Lung (tissue), 11 donors: ENCODE measurements at regions not wholly inside any gene's neighbourhood (a gene's known extent, or its start where the extent isn't known, plus 50 kb on each side); places are given as distances from the start of the nearest gene placed in this dataset.
A peak's percentile ranks its signal among the peaks of the same experiment; 100 is the strongest.

Experiments
- ATAC-seq: fragments of 200-7000 bp; cut with Tn5 transposase; one replicate; pipeline ENCODE4 v1.9.1; 2020; ENCODE audit warnings: moderate number of reproducible peaks; ENCODE audit not compliant: insufficient read depth, low FRiP score
- DNase-seq, 3 donors: peaks; one replicate each; pipeline ENCODE4 v3.0.0-alpha.2; 2013 to 2017
- H3K27ac ChIP-seq, 2 donors: one replicate each; pipeline ENCODE4 v1.5.1; 2013; ENCODE audit warnings: mild to moderate bottlenecking in 2 of 2, moderate library complexity in 2 of 2, control low read depth in 1 of 2, inconsistent platforms in 1 of 2, low read depth in 1 of 2, low read length in 1 of 2
- H3K27me3 ChIP-seq, 3 donors: one replicate each; pipeline ENCODE4 v1.5.1; 2013; ENCODE audit warnings: low read length in 2 of 3; ENCODE audit not compliant: control insufficient read depth in 3 of 3, insufficient read depth in 3 of 3
- H3K36me3 ChIP-seq, 4 donors: one replicate each; pipeline ENCODE4 v1.5.1; 2013; ENCODE audit warnings: low read length in 4 of 4, mild to moderate bottlenecking in 1 of 4, moderate library complexity in 1 of 4; ENCODE audit not compliant: control insufficient read depth in 4 of 4, insufficient read depth in 4 of 4
- H3K4me1 ChIP-seq, 5 donors: one replicate each; pipeline ENCODE4 v1.5.1; 2013; ENCODE audit warnings: low read length in 5 of 5, mild to moderate bottlenecking in 2 of 5, moderate library complexity in 1 of 5; ENCODE audit not compliant: control insufficient read depth in 5 of 5, insufficient read depth in 5 of 5
- H3K4me3 ChIP-seq: one replicate; pipeline ENCODE4 v1.5.1; 2013; ENCODE audit warnings: mild to moderate bottlenecking, control low read depth, moderate library complexity
- H3K9ac ChIP-seq, 2 donors: one replicate each; pipeline ENCODE4 v1.5.1; 2013; ENCODE audit warnings: low read length in 2 of 2, control low read depth in 1 of 2; ENCODE audit not compliant: insufficient read depth in 1 of 2
- H3K9me3 ChIP-seq, 4 donors: one replicate each; pipeline ENCODE4 v1.5.1; 2013; ENCODE audit warnings: low read length in 3 of 4, mild to moderate bottlenecking in 1 of 4, moderate library complexity in 1 of 4; ENCODE audit not compliant: control insufficient read depth in 4 of 4, insufficient read depth in 3 of 4
- WGBS, 2 donors: extraction: QIAGEN DNeasy Blood & Tissue Kit; methylation state at CpG; one replicate each; pipeline ENCODE4 v1.1.7; 2013; 5-methylcytosine and 5-hydroxymethylcytosine counted together
- TF ChIP-seq, protein P1 (sequence below): IDR thresholded peaks from 2 replicates; pipeline ENCODE4 v1.5.1; 2012; ENCODE audit warnings: mild to moderate bottlenecking; ENCODE audit errors: control extremely low read depth, extremely low read depth
- donor health status: control.
- donor health status: control.
- donor health status: Bipolar disorder and iron deficiency.
- donor health status: healthy.
- donor health status: DM: yes; HTN: yes; CAD: no.

DNA sequence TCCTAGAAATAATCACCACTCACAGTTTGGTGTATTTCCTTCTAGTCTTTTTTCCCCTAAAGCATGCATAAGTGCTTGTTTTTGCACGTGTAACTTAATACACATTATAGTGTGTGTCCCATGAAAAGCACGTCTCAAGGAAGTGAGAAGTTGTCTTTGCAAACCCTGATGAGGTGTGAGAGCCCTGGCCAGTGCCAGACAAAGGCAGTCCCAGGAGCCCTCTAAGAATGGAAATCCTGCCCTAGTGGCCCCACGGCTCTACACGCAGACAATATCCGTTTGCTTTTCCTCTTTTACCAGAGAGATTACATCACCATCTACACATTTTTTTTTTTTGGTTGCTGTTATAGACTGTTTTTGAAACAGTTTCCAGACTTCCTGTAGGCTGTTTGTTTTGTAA, 85.5 kb upstream of the FZD10 start:
- no peaks in the 10 kb centered on the region for H3K4me1 ChIP-seq
- peaks cover 0 to 17% (median 9%) of the 10 kb centered on the region in 3 donors for H3K27me3 ChIP-seq
- no peak overlapping the region for H3K4me3 ChIP-seq
- WGBS, 2 donors: 2 to 3% methylated on average over 5 of the region's 5 CpGs
- ATAC-seq (no peak), DNase-seq (peak; percentile 52 to 68 (median 55))
- H3K9me3 ChIP-seq: peaks cover 0 to 9% (median 0%) of the 10 kb centered on the region in 4 donors
- no peak overlapping the region for H3K27ac ChIP-seq
- H3K36me3 ChIP-seq: no peaks in the 10 kb centered on the region
- no peak overlapping the region for H3K9ac ChIP-seq
- TF ChIP-seq, protein P1, sequence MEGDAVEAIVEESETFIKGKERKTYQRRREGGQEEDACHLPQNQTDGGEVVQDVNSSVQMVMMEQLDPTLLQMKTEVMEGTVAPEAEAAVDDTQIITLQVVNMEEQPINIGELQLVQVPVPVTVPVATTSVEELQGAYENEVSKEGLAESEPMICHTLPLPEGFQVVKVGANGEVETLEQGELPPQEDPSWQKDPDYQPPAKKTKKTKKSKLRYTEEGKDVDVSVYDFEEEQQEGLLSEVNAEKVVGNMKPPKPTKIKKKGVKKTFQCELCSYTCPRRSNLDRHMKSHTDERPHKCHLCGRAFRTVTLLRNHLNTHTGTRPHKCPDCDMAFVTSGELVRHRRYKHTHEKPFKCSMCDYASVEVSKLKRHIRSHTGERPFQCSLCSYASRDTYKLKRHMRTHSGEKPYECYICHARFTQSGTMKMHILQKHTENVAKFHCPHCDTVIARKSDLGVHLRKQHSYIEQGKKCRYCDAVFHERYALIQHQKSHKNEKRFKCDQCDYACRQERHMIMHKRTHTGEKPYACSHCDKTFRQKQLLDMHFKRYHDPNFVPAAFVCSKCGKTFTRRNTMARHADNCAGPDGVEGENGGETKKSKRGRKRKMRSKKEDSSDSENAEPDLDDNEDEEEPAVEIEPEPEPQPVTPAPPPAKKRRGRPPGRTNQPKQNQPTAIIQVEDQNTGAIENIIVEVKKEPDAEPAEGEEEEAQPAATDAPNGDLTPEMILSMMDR: no peak

DNA sequence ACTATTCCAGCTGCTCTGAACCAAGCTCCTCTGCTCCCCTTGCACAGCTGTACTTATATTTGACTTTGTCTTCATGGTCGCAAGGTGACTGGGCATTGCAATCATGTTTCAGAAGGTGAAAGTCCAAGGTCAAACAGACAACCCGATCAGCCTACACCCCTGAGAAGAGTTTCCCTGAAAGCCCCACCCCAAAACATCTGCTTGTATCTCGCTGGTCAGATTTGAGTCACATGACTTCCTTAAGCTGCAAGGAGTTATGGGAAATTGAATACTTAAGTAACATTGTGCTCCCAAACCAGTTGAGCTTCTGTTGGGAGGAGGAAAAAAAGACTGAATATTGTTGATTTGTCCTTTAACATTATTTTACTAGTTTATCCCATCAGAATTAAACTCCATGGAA, 83.4 kb upstream of the FZD10 start:
- Histone ChIP-seq H3K36me3 (no peaks in the 10 kb centered on the region), H3K9ac (no peak overlapping the region), H3K27me3 (peaks cover 0 to 23% (median 14%) of the 10 kb centered on the region in 3 donors), H3K9me3 (peaks cover 0 to 8% (median 0%) of the 10 kb centered on the region in 4 donors), H3K4me3 (no peak overlapping the region), H3K27ac (no peak overlapping the region), H3K4me1 (peaks cover 0 to under 1% (median 0%) of the 10 kb centered on the region in 5 donors)
- WGBS, 2 donors: 60% methylated on average over 3 of the region's 3 CpGs
- DNase-seq: no peak
- TF ChIP-seq, protein P1: no peak
- ATAC-seq: no peak

DNA sequence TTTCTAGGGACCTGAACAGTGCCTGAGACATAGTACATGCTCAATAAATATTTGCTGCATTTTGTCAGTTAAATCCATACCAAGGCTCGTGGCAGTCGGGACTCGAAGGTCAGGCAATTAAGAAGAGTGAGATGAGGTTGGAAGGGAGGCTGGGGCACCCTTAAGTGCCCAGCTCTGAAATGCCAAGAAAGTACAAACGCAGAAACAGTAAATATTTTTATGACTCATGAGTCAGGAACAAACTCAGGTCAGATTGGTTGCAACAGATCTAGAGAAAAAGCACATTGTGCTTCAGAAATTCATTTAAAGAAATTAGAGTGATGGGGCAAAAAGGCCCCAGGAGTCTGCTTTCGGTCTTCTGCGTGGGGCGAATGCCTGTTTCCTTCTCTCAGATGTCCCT, 83.0 kb upstream of the FZD10 start:
- H3K27ac ChIP-seq: no peak overlapping the region
- H3K4me1 ChIP-seq: peaks cover 0 to 2% (median 0%) of the 10 kb centered on the region in 5 donors
- DNase-seq (no peak), ATAC-seq (no peak)
- TF ChIP-seq, protein P1: no peak
- no peak overlapping the region for H3K9ac ChIP-seq
- H3K27me3 ChIP-seq: peaks cover 0 to 23% (median 14%) of the 10 kb centered on the region in 3 donors
- peaks cover 0 to 8% (median 0%) of the 10 kb centered on the region in 4 donors for H3K9me3 ChIP-seq
- H3K36me3 ChIP-seq: no peaks in the 10 kb centered on the region
- no peak overlapping the region for H3K4me3 ChIP-seq
- 84 to 90% methylated on average over 7 of the region's 7 CpGs for WGBS, 2 donors

DNA sequence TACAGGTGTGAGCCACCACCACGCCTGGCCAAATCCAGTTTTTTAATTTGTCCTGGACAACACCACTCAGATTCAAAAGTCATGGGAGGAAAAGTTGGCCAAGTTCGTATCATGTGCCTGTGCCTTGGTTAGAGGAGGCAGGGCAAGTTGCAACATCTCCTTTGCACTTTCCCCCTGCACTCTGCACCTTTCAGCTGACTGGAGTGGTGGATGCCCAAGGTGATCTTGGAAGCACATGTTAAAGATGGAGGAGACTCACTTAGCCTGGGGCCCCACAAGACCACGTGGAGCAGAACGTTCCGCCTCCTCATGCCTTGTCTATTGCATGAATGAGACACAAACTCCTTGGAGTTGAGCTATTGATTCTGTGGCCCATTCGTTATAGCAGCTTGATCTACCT, 82.1 kb upstream of the FZD10 start:
- Histone ChIP-seq H3K27ac (no peak overlapping the region), H3K4me1 (peaks cover 0 to 3% (median 0%) of the 10 kb centered on the region in 5 donors), H3K4me3 (no peak overlapping the region), H3K9ac (no peak overlapping the region), H3K36me3 (no peaks in the 10 kb centered on the region), H3K9me3 (peaks cover 0 to 8% (median 0%) of the 10 kb centered on the region in 4 donors), H3K27me3 (peaks cover 0 to 23% (median 14%) of the 10 kb centered on the region in 3 donors)
- no peak for ATAC-seq
- 86 to 93% methylated on average over 6 of the region's 6 CpGs for WGBS, 2 donors
- TF ChIP-seq, protein P1: no peak
- DNase-seq: no peak
